HG02642 (cell line): ENCODE measurements at regions not wholly inside any gene's neighbourhood (a gene's known extent, or its start where the extent isn't known, plus 50 kb on each side); places are given as distances from the start of the nearest gene placed in this dataset.

ENCODE experiments used
- ATAC-seq: cut with Tn5 transposase; IDR thresholded peaks from one replicate; pipeline ENCODE4 v1.9.1; 2021; ENCODE audit warnings: mild to moderate bottlenecking; ENCODE audit not compliant: unreplicated experiment, poor library complexity

GRCh38 chrX:14476205-14476604 is 53.1 kb upstream of the GLRA2 start:
- no peak for ATAC-seq

GRCh38 chrX:14449773-14450172 is 79.6 kb upstream of the GLRA2 start:
- ATAC-seq, result no peak

GRCh38 chrX:14448406-14448805 is 80.9 kb upstream of the GLRA2 start:
- no peak for ATAC-seq

- no peak for ATAC-seq
These were observed 89.2 kb upstream of the GLRA2 start for GRCh38 chrX:14440106-14440505.

GRCh38 chrX:14427614-14428013 is 101.7 kb upstream of the GLRA2 start:
- ATAC-seq, result no peak

- ATAC-seq, result no peak
These were observed 108.5 kb upstream of the GLRA2 start for GRCh38 chrX:14420841-14421240.

GRCh38 chrX:14412686-14413085 is 116.7 kb upstream of the GLRA2 start:
- ATAC-seq, result no peak

- ATAC-seq, result no peak
These were observed 118.0 kb upstream of the GLRA2 start for GRCh38 chrX:14411326-14411725.

- ATAC-seq, result no peak
These were observed 120.0 kb upstream of the GLRA2 start for GRCh38 chrX:14409341-14409740.

- no peak for ATAC-seq
These were observed 123.1 kb upstream of the GLRA2 start for GRCh38 chrX:14406225-14406624.

- no peak for ATAC-seq
These were observed 130.6 kb upstream of the GLRA2 start for GRCh38 chrX:14398725-14399124.

- no peak for ATAC-seq
These were observed 139.7 kb upstream of the GLRA2 start for GRCh38 chrX:14389682-14390081.

- ATAC-seq, result no peak
These were observed 142.4 kb upstream of the GLRA2 start for GRCh38 chrX:14386981-14387380.

- ATAC-seq, result no peak
These were observed 149.3 kb upstream of the GLRA2 start for GRCh38 chrX:14380044-14380443.

- no peak for ATAC-seq
These were observed 151.9 kb upstream of the GLRA2 start for GRCh38 chrX:14377427-14377826.

- no peak for ATAC-seq
These were observed 165.6 kb upstream of the GLRA2 start for GRCh38 chrX:14363728-14364127.

- ATAC-seq, result no peak
These were observed 166.6 kb upstream of the GLRA2 start for GRCh38 chrX:14362721-14363120.

GRCh38 chrX:14361435-14361834 is 167.9 kb upstream of the GLRA2 start:
- ATAC-seq, result no peak

- no peak for ATAC-seq
These were observed 169.6 kb upstream of the GLRA2 start for GRCh38 chrX:14359727-14360126.

- ATAC-seq, result no peak
These were observed 170.0 kb upstream of the GLRA2 start for GRCh38 chrX:14359316-14359715.

GRCh38 chrX:14357314-14357713 is 172.0 kb upstream of the GLRA2 start:
- no peak for ATAC-seq

- ATAC-seq, result no peak
These were observed 172.9 kb upstream of the GLRA2 start for GRCh38 chrX:14356401-14356800.

- no peak for ATAC-seq
These were observed 173.8 kb upstream of the GLRA2 start for GRCh38 chrX:14355556-14355955.
